NCI-H226 (cell line): ENCODE measurements at regions not wholly inside any gene's neighbourhood (a gene's known extent, or its start where the extent isn't known, plus 50 kb on each side); places are given as distances from the start of the nearest gene placed in this dataset.

Source experiments
- DNase-seq: peaks from one replicate; pipeline ENCODE4 v3.0.0-alpha.2; 2015

DNA sequence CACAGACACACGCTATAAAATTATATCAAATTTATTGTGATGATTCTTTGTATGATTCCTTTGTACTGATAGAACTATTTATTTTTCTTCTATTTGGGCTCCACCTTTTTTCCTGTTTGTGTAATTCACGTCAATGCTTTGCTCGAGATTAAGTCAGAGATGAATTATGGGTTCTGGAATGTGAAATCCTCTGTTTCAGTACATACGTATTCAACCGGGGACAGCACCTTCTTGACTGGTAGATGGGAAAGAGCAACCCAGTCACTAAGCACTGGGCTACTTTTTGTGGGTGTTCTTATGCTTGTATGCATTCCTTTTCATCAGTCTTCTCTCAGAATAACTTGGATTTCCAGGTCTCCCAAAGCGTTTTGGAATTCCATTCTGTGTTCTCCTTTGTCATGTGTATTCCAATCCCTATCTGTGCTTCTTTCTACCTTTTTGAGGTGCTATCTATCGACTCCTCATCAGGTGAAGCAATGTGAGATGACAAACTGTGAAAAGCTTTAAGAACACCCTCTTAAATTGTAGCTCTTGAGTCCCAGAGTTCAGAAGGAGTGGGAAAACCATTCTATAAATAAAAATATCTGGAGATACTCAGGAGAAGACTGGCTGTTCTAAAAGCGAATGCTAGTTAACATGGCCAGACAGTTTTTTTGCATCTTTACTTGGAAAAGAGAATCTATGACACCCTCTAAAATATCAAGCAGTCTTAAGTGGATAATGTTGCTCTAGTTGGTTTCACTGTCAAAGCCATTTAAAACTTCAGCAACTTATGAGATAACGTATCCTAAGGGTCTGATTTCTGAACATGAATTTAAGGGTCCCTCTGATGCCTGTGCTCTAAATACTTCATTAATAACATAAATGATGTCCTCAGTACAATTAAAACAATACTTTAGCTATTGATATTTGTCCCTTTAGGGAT is 197.7 kb upstream of the PREP start:
- DNase-seq = peak; percentile 58

DNA sequence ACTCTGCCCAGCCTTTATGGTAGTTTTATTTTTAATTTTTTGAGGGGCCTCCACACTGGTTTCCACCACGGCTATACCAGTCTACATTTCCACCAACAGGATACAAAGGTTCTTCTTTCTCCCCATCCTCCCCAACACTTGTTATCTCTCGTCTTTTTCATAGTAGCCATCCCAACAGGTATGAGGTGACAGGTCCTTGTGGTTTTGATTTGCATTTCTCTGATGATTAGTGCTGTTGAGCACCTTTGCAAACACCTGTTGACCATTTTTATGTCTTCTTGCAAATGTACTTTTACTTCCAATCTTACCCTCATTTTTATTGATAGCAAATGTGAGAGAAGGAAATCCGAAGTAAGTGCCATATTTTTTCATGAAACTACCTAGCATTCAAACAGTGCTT is 195.4 kb upstream of the PREP start:
- no peak for DNase-seq

DNA sequence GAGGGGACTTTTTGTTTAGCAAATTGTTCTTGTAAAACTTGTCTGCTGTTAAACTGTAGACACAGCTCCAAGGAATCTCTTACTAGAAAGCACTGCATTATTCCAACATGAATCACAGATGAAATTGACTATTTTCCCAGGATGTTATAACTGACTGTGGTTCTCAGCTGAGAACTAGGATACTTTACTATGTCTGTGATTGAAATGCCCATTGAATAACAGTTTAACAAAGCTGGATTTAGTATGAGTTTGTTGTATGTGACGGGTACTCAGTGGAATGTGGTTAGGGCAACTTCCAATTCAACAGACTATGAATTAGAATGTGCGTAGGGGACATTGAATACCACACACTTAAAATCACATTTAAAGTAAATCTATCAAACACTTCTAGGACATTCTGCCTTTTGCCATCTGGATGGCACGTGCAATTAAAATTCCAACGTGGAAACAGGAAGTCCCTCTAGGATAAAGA is 193.4 kb upstream of the PREP start:
- peak; percentile 94 for DNase-seq

DNA sequence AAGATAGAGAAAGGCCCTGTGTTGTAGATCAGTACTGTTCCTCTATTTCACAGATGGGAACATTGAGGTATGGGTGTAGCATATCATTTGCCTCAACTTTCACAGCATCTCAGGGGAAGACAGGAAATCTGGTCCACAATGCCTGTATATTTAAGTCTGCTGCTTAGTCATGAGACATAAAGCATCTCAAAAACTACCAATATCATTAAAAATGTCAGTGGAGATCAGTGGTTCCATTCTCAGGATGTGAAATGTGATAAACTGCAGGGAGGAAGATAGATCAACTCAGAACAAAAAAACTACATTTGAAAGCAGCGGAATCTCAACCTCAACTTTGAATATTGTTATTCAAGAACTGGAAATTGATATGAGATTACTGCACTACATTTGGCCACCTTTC is 192.9 kb upstream of the PREP start:
- DNase-seq = no peak

DNA sequence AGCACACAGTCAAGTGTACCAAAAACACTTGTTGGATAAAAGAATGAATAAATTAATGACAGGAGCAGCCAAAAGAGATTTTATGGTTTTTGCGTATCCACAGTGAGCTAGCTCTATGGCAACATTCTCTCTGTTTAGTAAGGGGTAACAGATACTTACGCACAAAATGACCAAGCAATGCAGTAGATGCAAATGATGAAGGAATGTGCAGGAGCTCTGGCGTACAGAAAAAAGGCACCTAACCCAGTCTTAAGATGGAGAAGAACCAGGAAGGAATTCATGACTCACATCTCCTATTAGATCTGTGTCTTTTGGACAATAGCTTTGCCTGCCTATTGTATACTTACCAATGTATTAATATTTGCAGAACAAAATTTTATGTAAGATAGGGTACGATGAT is 191.9 kb upstream of the PREP start:
- DNase-seq = no peak

DNA sequence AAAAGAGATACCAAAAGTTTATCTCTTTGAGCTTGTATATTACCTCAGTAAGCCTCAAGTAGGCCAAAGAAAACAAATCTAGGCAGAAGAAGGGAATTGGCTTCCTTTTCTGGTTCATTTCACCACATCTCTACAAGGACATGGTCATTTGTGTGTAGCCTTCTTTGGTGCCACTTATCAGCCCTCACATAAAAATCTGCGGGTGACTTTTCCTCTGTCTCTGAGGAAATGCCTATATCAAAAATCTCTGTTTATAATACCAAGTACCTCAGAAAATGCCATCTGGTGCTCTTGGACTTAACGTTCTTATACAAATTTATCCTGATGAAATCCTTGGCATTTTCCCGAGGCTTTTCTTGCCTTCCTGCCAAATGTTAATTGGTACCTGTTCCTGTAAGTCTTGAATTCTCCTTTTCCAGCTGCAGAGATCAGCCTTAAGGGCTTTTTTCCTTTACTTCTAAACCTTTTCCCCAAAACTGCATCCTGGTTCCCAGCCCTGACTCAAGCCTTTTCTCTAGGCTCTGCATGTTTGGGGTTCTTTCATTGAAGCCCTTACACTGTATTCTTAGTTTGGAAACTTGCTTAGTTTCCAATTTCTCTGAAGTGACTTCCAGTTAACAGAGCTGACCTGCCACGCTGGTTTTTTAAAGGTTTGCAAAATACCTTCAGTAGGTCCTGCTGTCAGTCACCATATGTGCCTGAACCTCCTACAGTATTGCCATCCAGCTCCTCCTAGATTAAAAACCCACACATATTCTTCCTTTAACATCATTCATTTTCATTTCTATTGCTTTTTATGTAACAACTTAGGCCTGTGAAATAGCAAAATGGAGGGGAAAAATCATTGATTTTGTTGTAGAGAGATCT is 191.2 kb upstream of the PREP start:
- peak; percentile 25 for DNase-seq

DNA sequence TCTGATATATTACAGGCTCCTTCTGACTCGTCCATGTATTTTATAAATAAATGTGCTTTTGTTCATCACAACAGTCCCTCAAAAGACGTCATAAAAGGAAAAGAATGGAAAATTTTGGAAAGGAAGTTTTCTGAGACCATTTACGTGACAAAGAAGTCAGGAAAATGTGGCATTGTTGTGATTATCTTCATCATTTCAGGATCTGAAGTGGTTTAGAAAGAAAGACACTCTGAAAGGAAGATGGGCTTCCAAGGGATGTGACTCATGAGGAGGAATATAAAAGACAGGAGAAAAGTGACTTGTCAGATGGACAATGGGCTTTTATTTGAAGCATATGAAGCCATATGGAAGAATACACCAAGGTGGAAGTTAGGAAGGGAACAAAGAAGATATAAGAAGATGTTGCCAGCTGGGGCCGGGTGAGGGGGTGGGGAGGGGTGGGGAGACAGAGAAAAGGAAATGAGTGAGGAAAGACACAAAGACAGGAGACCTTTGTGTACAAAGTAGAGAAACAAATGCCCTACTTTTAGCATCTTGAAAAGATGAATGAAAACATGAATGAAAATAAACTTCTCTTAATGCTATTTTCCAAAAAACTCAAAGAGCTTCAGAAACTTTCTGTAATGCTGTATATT is 190.3 kb upstream of the PREP start:
- DNase-seq = no peak

DNA sequence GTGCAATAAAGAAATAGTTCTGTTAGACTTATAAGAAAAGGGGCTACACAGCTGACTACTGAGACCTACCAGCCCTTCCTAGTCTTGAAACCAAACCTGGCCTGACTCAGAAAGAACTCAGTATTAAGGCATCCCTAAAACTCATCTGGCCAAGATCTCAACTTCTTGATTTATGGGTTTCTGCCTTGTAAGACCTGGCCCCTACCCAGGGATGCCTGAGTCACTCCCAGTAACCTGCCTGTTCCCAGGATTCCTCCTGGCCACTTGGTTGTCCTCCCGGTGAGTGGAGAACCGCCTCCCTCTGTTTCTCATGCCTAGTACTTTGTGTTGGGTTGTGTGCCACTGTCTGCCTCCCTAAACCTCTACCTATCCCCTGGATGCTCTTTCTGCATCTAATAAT is 189.4 kb upstream of the PREP start:
- DNase-seq = peak; percentile 90

DNA sequence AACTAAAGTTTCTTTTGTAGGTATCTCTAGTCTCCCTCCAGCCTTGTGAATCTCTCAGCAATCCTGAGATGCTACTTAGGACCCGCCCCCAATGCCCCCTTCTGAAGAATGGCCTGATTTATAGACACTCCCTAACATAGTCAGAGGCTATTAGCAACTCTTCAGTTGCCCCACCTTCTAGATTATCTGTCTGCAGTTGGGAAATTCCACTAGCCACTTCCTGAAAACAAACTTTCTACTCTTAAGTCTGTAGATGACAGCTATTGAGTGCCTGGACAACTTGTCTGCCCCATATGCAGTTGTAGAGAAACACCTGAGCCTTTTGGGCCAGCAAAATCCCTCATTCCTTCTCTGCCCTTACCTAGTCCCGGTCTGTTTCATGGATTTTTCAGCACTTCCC is 188.2 kb upstream of the PREP start:
- DNase-seq = peak; percentile 77

DNA sequence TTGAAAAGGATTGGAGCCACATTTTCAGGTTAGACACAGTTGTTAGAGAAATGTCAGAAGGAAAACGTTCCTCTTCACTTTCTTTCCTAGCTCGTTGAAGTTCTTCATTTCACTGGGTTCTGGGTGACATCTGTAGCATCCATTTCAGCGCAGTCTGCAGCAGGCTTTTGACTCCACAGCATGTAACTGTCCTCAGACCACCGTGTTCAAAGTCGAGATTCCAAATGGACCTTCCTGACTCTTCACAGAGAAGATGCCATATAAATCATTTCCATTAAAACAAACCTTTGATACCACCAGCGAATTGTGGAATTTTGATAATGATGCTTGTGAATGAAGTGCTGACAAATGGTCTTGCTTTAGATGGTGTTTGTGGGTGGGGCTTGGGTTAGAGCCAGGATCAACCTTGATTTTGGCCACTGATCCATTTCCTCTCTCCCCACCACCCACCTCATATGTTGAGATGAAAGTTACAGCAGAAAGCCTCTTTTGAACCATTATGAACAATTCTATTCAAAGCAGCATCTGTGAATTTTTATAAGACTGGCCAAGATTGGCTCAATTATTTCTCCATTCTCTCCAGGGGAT is 185.3 kb upstream of the PREP start:
- DNase-seq = no peak

DNA sequence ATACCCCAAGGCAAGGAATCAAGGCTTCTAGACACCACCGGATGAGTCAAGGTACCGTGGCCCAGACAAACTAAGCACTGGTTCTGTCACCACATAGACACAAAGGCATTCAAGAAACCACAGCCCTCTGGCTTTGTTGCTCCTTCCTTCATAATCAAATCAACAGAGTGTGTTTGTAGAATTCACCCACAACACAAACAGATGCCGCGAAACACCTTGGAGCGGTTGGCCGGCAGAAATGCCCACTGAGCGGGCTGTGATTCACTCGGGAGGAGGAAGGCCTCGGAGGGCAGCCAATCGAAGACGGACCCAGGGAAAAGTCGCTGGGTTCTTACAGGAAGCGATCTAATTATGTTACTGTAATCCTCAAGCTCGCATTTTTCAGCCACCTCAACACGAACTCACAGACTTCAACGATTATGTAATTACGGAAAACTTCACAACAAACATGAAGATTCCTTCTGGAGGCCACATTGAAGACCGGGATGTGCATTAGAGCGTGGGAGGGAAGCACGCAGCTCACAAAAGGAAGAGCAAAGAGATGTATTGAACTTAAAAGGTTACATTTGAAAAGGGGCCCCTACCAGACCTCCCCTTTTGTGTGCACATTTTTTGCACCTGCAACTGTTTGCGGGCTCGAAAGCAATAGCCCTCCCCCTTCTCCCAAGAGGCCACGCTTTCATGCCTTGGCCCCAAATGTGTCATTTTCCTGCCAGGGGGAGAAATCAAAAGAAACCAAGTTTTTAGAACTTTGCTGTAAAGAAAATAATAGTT is 184.7 kb upstream of the PREP start:
- DNase-seq = peak; percentile 27

DNA sequence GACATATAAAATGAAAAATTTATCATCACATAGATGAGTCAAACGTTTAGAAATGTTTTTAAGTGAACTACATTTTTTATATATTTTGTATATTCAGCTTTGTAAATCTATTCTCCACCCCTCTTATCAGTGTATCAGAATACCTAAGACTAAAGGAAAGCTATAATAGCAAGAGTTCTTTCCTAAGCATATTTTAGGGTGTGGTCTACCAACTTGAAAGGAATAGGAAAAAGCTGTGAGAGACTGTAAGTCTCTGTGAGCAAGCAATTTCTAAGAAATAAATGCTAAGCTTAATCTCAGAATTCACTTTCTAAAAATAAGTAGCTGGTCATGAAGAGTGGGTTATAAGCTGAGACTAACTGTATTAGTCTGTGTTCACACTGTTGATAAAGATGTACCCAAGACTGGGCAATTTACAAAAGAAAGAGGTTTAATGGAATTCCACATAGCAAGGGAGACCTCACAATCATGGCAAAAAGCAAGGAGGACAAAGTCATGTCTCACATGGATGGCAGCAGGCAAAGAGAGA is 175.4 kb upstream of the PREP start:
- no peak for DNase-seq

DNA sequence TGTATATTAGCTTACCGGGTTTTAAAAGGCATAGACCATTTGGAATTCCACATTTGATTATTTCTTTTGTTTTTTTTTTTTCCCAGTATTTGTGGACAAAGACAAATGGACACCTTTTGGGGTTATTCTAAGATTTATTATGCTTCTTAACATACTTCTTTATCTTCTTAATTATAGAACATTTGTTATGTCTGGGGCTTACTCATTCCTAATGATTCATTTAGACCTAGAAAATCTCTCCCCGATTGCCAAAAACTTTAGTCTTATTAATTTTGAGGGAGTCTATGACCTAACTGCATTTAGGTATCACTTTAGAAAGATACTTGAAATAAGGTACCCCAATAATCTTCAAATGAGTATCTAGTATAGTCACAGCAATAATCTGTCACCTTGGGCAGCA is 170.7 kb upstream of the PREP start:
- DNase-seq = no peak

DNA sequence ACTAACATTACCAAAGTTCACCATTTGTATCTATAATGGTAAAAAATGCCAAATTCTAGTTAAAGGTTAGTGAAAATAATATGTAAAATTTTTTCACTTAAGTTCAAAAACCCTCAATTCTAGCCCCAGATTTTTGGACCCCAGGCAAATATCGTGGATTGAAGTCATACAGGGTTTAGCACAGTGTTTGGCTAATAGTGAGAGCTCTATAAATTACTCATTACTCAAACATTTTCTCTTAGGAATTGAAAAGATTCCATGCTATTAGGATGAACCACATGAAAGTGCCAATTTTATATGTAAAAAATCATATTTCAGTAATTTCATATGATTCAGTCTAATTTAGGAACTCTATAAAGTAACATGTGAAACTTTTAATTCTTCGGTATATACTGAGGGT is 170.3 kb upstream of the PREP start:
- DNase-seq = no peak

DNA sequence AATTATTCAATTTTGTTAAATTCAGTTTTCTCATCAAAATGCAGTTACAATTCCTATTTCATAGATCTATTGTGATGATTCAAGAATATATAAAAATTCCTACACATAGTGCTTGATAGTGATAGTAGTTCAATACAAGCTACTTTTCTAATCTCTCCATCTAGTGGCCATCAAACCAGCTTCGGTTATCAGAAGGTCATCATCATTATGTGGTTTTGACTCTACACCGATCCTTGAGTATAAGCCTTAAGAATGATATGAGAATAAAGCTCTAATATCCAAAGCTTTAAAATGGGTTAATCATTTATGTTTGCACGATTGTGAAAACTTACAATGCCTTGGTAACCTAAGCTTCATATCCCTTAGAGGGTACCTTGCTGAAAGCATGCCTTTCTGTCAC is 167.5 kb upstream of the PREP start:
- DNase-seq = no peak

DNA sequence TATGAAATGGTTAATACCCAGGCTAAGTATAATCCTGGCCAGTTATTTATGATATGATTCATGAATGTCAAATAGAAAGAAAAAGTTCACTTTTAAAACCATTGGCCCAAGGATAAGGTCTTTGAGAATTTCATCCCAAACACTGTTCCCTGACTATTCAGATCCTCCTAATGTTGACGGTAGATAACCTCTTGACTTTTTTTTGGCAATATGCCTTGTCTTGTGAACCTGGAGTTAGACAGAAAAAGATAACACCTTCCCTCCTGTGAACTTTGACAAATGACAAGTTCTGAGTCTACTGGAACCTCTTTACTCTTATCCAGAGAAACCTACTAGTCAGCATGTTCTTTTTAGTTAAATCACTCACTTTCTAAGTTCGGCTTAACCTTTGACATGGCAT is 166.8 kb upstream of the PREP start:
- peak; percentile 66 for DNase-seq

DNA sequence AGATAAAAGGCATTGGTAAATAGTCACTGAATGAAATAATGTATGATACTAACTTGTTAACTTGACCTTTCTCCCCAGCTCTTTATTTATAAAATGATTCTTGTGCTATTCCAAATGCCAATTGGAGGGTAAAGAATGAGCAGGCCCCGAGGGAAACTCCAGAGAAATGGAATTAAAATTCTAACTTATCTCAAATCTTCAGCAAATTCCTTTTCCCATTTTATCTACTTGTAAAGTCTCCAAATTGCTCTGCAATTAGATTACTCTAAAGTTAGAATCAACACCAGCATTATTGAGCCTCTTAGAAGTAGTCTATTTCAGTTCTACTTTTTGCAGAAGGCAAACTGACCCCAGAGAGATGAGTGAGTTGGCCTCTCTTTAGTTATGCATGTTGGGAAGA is 165.9 kb upstream of the PREP start:
- DNase-seq = no peak

DNA sequence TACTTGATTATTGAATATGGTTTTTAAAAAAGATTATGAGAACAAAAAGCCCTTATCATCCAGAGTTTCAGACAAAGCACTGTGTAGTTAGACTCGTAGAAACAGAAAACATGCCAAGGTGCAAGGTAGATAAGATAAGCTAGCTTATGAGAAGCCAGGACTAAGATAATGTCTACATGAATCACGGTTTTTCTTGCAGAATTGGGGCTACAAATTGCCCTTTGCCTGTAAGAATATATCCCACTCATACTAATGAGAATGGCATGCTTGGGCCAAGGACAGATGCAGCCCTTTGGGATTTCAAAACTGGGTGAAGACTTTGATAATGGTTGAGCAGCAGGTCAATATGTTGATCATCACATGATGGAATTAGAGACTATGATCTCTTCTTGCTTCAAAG is 165.3 kb upstream of the PREP start:
- DNase-seq = peak; percentile 82

DNA sequence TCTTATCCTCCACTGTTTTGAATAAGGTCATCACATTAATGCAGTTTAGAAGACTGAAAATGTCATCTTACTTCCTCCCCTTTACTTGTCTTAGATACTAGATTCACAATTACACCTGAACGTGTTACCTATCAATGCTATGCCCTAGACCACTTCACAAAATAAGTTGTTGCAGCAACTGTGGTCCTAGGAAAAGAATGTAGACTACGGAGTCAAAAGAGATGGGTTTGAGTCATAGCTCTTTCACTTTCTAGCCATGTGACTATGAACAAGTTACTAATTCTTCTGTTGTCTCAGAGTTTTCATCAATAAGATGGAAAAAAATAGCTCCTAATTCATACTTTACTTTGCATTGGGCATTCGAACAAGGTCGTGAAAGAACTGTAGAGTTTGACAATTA is 164.3 kb upstream of the PREP start:
- no peak for DNase-seq

DNA sequence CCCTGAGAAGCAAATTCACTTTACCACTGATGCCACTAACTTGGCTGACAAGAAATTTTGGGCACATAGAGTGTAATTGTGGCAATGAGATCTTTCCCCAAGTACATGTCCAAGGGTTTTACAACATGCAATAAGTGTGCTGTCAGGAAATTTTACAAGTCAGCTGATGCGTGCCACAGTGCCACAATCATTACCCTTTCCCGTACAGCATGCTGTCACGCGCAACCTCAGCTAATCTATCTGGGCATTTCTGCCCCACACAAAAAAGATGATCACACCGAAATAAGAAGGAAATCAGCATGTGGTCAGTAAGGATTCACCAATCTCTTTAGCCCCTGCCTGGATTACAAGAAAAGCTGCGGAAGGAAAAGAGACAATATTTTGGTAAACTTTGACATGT is 163.6 kb upstream of the PREP start:
- no peak for DNase-seq

DNA sequence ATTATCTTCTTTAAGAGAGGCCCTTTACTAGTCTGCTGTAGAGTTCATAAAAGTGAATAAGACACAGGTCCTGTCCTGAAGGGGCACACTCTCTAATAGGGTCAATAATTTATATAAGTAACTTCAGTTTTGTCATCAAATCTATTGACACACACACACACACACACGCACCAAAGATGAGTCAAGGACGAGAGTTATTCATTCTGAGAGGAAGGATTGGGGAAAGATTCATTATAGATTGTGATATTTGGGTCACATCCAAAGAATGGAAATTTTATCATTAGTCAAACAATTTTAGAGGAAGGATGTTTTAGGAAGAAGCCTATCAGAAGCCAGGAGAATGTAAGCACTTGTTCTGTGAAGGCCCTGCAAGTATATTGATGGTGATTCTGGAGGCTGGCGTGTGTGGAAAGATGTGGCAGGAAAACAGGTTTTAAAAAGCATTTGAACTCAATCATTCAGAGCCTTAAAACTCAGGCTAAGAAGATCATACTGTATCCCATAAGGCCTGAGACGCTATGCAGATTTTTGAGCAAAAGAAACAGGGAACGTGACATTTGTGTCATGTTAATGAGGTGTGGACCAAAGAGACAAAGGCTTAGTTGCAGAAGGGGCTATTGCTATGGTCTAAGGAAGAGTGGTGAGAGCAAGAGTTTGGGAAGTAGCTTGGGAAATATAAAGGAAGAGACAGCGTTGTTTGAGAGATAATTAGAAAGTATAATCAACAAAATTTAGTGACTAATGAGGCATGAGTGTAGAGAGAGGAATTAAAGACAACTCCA is 161.4 kb upstream of the PREP start:
- no peak for DNase-seq
